Activated naive CD8-positive, alpha-beta T cell treated with anti-CD3 and anti-CD28 coated beads, Interleukin-2, amount 50 U/mL, for 24 hours (primary cell): ENCODE measurements at regions not wholly inside any gene's neighbourhood (a gene's known extent, or its start where the extent isn't known, plus 50 kb on each side); places are given as distances from the start of the nearest gene placed in this dataset.

Experiments used
- ATAC-seq: fragments of 150-1000 bp; cut with Tn5 transposase; one replicate; pipeline ENCODE4 v1.10.0; 2021
- DNase-seq: peaks from one replicate; pipeline ENCODE4 v3.0.0; 2021
- H3K27ac Mint-ChIP-seq: one replicate; pipeline ENCODE4 v1.8.0; 2021; ENCODE audit warnings: mild to moderate bottlenecking, mixed read lengths
- H3K27me3 Mint-ChIP-seq: one replicate; pipeline ENCODE4 v1.8.0; 2021; ENCODE audit warnings: mixed read lengths
- H3K36me3 Mint-ChIP-seq: one replicate; pipeline ENCODE4 v1.8.0; 2021; ENCODE audit warnings: low read depth, mixed read lengths
- H3K4me1 Mint-ChIP-seq: one replicate; pipeline ENCODE4 v1.8.0; 2021; ENCODE audit warnings: mixed read lengths
- H3K4me3 Mint-ChIP-seq: one replicate; pipeline ENCODE4 v1.8.0; 2021; ENCODE audit warnings: mild to moderate bottlenecking, moderate library complexity, mixed read lengths
- H3K9me3 Mint-ChIP-seq: one replicate; pipeline ENCODE4 v1.8.0; 2021; ENCODE audit warnings: mixed read lengths

DNA sequence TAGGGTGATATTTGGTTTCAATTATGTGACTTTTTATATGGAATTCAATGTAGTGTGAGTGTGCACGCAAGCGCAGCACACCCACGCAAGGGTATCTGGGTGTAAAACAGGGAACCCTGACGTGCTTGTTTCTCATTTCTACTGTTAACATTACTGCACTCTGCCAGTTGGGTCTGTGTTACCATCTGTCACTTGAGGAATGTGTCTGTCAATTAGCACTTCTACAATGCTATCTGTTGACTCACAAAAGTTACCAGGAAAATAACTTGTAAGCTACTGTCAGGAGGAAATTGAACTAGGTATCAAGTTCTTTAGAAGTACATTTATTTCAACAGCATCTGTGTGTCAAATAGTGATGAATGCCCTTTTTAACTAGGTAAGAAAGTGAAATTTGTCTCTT is 695.5 kb upstream of the LRFN5 start:
- no peak overlapping the region for H3K27ac Mint-ChIP-seq
- DNase-seq (no peak), ATAC-seq (no peak)
- H3K36me3 Mint-ChIP-seq: no peaks in the 10 kb centered on the region
- no peaks in the 10 kb centered on the region for H3K27me3 Mint-ChIP-seq
- H3K4me1 Mint-ChIP-seq: no peaks in the 10 kb centered on the region
- no peak overlapping the region for H3K4me3 Mint-ChIP-seq
- H3K9me3 Mint-ChIP-seq: no peaks in the 10 kb centered on the region

DNA sequence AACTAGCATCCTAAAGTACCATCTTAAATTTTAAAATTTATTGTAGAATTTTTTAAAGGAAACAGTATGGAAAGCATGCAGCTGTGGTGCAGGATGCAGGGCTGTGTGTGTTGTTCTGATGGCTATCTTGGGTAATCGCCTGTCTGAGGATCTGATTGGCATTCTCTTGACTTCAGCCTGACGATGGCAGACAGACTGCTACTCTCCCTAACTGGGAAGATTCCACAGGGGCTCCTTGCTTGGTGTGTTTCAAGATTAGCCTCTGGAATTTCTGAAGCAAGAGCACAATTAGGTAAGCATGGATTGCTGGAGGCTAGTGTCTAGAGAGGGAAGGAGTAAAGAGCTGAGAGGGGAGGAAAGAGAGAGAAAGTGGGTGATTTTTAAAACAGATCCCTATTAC is 696.8 kb upstream of the LRFN5 start:
- Mint-ChIP-seq H3K4me3 (no peak overlapping the region), H3K4me1 (no peaks in the 10 kb centered on the region), H3K27me3 (no peaks in the 10 kb centered on the region), H3K27ac (no peak overlapping the region), H3K36me3 (no peaks in the 10 kb centered on the region), H3K9me3 (no peaks in the 10 kb centered on the region)
- ATAC-seq (no peak), DNase-seq (no peak)

- H3K27me3 Mint-ChIP-seq: no peaks in the 10 kb centered on the region
- peaks cover 4% of the 10 kb centered on the region for H3K9me3 Mint-ChIP-seq
- DNase-seq (no peak), ATAC-seq (no peak)
- H3K36me3 Mint-ChIP-seq: no peaks in the 10 kb centered on the region
- H3K27ac Mint-ChIP-seq: no peak overlapping the region
- no peaks in the 10 kb centered on the region for H3K4me1 Mint-ChIP-seq
- no peak overlapping the region for H3K4me3 Mint-ChIP-seq
Measured at GRCh38 chr14:40903709-40904108, 703.0 kb upstream of the LRFN5 start.

DNA sequence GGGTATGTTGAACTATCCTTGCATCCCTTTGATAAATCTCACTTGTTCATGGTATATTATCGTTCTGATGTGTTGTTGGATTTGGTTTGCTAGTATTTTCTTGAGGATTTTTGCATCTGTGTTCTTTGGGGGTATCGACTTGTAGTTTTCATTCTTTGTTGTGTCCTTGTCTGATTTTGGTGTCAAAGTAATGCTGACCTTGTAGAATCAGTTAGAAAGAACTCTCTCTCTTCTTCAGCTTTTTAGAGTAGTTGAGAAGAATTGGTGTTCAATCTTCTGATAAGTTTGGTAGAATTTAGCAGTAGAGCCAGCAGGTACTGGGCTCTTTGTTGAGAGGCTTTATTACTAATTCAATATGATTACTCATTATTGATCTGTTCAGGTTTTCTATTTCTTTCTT is 707.2 kb upstream of the LRFN5 start:
- no peaks in the 10 kb centered on the region for H3K27me3 Mint-ChIP-seq
- H3K4me3 Mint-ChIP-seq: no peak overlapping the region
- no peaks in the 10 kb centered on the region for H3K36me3 Mint-ChIP-seq
- ATAC-seq: no peak
- H3K9me3 Mint-ChIP-seq: peaks cover 4% of the 10 kb centered on the region
- no peak for DNase-seq
- no peak overlapping the region for H3K27ac Mint-ChIP-seq
- no peaks in the 10 kb centered on the region for H3K4me1 Mint-ChIP-seq

DNA sequence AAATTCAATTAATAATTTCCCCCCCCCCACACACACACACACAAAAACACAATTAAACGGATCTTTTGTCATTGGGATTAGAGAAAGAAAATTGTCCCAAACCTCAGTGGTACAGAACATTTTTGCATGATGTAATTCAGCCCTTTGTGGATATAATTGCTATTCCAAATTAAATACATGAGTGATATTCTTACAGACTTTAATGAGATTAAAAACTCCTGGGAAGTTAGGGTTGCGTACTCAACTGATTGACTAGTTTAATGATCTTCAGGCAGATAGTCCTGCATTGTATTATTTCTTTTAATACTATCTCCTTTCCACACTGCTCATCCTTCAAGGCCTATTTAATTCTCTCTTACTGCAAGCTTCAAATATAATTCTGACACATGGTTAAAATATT is 711.8 kb upstream of the LRFN5 start:
- ATAC-seq (no peak), DNase-seq (no peak)
- no peaks in the 10 kb centered on the region for H3K36me3 Mint-ChIP-seq
- H3K4me3 Mint-ChIP-seq: no peak overlapping the region
- H3K27ac Mint-ChIP-seq: no peak overlapping the region
- H3K27me3 Mint-ChIP-seq: no peaks in the 10 kb centered on the region
- H3K9me3 Mint-ChIP-seq: peaks cover 4% of the 10 kb centered on the region
- H3K4me1 Mint-ChIP-seq: no peaks in the 10 kb centered on the region

DNA sequence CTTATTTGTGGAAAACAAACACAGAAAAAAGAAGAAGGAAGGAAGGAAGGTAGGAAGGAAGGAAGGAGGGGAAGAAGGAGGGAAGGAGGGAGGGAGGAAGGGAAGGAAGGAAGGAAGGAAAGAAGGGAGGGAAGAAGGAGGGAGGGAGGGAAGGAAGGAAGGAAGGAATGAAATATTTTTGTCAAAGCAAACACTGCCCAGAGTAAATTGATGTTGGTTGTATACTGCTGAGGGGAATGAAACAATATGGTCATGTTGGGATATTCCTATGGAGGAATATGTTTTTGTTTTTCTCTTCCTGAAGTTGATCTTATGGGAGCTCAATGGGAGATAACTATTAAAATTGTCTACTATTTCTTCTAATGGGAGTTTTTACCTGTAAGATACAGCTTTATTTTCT is 717.5 kb upstream of the LRFN5 start:
- H3K36me3 Mint-ChIP-seq: no peaks in the 10 kb centered on the region
- no peak for ATAC-seq
- H3K27ac Mint-ChIP-seq: no peak overlapping the region
- peaks cover 3% of the 10 kb centered on the region for H3K9me3 Mint-ChIP-seq
- DNase-seq: no peak
- no peaks in the 10 kb centered on the region for H3K4me1 Mint-ChIP-seq
- H3K27me3 Mint-ChIP-seq: no peaks in the 10 kb centered on the region
- no peak overlapping the region for H3K4me3 Mint-ChIP-seq

DNA sequence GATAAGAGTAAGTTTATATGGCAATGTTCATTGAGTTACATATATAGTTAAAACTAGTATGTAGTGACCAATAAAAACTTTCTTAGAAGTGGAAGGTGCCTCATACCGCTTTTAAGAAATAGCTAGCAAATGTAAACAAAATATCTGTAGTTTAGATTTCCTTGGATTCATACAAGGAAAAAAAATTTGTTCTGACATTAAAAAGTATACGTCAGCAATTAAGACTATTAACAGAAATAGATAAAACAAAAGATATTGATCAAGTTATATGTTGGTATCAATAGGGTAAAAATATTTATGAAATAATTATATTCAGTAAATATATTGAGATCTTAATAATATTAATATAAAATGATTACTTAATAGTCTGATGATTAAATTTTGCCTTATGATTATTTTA is 718.8 kb upstream of the LRFN5 start:
- Mint-ChIP-seq H3K27me3 (no peaks in the 10 kb centered on the region), H3K27ac (no peak overlapping the region), H3K9me3 (peaks cover 3% of the 10 kb centered on the region)

DNA sequence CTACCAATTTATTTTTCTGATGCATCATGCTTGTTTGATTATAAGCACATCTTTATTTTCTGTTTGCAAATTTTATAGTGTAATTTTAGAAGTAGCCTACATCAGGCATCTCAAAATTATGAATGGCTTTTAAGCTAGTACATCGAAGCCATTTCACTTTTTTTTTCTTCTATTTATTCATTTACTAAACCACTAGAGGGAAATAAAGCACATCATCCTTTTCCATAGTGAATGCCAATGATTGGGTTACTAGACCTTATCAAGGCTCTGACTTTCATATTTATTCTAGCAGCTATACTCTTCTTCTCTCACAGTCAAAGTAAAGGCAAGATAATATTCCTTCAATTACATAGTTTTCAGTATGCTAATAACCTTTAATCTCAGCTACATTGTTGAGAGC is 736.4 kb upstream of the LRFN5 start:
- Mint-ChIP-seq H3K27ac (no peak overlapping the region), H3K9me3 (peaks cover 5% of the 10 kb centered on the region), H3K4me3 (no peak overlapping the region), H3K4me1 (no peaks in the 10 kb centered on the region), H3K36me3 (no peaks in the 10 kb centered on the region), H3K27me3 (no peaks in the 10 kb centered on the region)
- DNase-seq (no peak), ATAC-seq (no peak)

More for the DNA sequence above, 718.8 kb upstream of the LRFN5 start:
- H3K4me3 Mint-ChIP-seq: no peak overlapping the region
- DNase-seq: no peak
- ATAC-seq: no peak
- H3K4me1 Mint-ChIP-seq: no peaks in the 10 kb centered on the region
- H3K36me3 Mint-ChIP-seq: no peaks in the 10 kb centered on the region

GRCh38 chr14:40859055-40859454 is 747.6 kb upstream of the LRFN5 start:
- peaks cover 14% of the 10 kb centered on the region for H3K9me3 Mint-ChIP-seq
- H3K36me3 Mint-ChIP-seq: no peaks in the 10 kb centered on the region
- H3K27me3 Mint-ChIP-seq: no peaks in the 10 kb centered on the region
- DNase-seq (no peak), ATAC-seq (no peak)
- H3K4me3 Mint-ChIP-seq: no peak overlapping the region
- H3K4me1 Mint-ChIP-seq: no peaks in the 10 kb centered on the region
- H3K27ac Mint-ChIP-seq: no peak overlapping the region

GRCh38 chr14:40855343-40855742 is 751.3 kb upstream of the LRFN5 start:
- Mint-ChIP-seq H3K36me3 (no peaks in the 10 kb centered on the region), H3K9me3 (peaks cover 14% of the 10 kb centered on the region), H3K4me3 (no peak overlapping the region), H3K27me3 (no peaks in the 10 kb centered on the region), H3K4me1 (no peaks in the 10 kb centered on the region), H3K27ac (no peak overlapping the region)
- ATAC-seq (no peak), DNase-seq (no peak)

DNA sequence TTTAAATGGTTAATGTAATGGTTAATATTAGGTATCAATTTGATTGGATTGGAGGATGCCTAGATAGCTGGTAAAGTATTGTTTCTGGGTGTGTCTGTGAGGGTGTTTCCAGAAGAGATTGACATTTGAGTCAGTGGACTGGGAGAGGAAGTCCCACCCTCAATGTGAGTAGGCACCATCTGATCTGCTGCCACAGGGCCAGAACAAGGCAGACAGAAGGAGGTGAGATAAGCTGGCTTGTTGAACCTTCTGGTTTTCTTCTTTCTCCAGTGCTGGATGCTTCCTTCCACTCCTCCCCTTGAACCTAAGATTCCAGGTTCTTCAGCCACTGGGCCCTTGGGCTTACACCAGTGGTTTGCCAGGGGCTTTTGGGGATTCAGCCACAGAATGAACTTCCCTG is 756.5 kb upstream of the LRFN5 start:
- Mint-ChIP-seq H3K4me1 (no peaks in the 10 kb centered on the region), H3K27ac (no peak overlapping the region), H3K9me3 (no peaks in the 10 kb centered on the region), H3K36me3 (no peaks in the 10 kb centered on the region), H3K27me3 (no peaks in the 10 kb centered on the region), H3K4me3 (no peak overlapping the region)
- ATAC-seq (no peak), DNase-seq (no peak)

DNA sequence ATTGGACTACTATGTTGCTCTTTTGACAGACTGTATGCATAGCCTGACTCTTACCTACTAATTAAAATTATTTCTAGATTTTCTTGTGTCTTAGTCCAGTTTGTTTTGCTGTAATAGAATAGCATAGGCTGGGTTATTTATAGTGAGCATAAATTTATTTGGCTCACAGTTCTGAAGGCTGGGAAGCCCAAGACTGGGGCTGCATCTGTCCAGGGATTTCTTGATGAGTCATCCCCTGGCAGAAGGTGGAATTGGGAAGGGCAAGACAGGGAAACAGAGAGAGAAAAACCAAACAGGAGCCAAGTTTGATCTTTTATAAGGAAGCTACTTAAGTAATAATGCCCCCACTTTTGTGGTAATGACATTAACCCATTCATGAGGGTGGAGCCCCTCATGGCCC is 759.2 kb upstream of the LRFN5 start:
- no peaks in the 10 kb centered on the region for H3K36me3 Mint-ChIP-seq
- DNase-seq (no peak), ATAC-seq (no peak)
- no peak overlapping the region for H3K4me3 Mint-ChIP-seq
- no peak overlapping the region for H3K27ac Mint-ChIP-seq
- H3K4me1 Mint-ChIP-seq: no peaks in the 10 kb centered on the region
- H3K27me3 Mint-ChIP-seq: no peaks in the 10 kb centered on the region
- H3K9me3 Mint-ChIP-seq: peaks cover 4% of the 10 kb centered on the region

- no peaks in the 10 kb centered on the region for H3K4me1 Mint-ChIP-seq
- H3K27me3 Mint-ChIP-seq: no peaks in the 10 kb centered on the region
- peaks cover 4% of the 10 kb centered on the region for H3K9me3 Mint-ChIP-seq
- ATAC-seq (no peak), DNase-seq (no peak)
- H3K4me3 Mint-ChIP-seq: no peak overlapping the region
- H3K36me3 Mint-ChIP-seq: no peaks in the 10 kb centered on the region
- H3K27ac Mint-ChIP-seq: no peak overlapping the region
Measured at GRCh38 chr14:40842816-40843215, 763.9 kb upstream of the LRFN5 start.

DNA sequence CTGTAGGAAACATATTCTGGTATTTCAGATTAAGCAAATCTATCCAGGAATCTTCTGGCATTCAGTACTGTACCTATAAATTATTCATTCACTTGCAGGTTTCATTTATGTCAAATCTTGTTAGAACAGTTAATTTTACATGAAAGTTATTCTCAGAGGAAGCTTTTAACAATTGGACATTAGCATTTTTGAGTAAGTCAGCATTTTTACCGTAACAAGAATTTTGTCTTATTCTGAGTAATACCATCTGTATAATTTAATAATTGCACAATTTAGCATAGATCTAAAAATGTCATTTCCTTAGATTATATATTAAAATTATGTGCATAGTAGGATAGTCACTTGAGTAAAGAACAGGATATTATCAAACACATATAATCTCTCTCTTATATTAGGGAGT is 764.8 kb upstream of the LRFN5 start:
- Mint-ChIP-seq H3K9me3 (peaks cover 4% of the 10 kb centered on the region), H3K36me3 (no peaks in the 10 kb centered on the region), H3K4me1 (no peaks in the 10 kb centered on the region), H3K27ac (no peak overlapping the region), H3K27me3 (no peaks in the 10 kb centered on the region), H3K4me3 (no peak overlapping the region)
- DNase-seq (no peak), ATAC-seq (no peak)

- ATAC-seq (no peak), DNase-seq (no peak)
- peaks cover 2% of the 10 kb centered on the region for H3K9me3 Mint-ChIP-seq
- H3K36me3 Mint-ChIP-seq: no peaks in the 10 kb centered on the region
- no peaks in the 10 kb centered on the region for H3K4me1 Mint-ChIP-seq
- no peaks in the 10 kb centered on the region for H3K27me3 Mint-ChIP-seq
- H3K27ac Mint-ChIP-seq: no peak overlapping the region
- H3K4me3 Mint-ChIP-seq: no peak overlapping the region
Measured at GRCh38 chr14:40838601-40839000, 768.1 kb upstream of the LRFN5 start.

DNA sequence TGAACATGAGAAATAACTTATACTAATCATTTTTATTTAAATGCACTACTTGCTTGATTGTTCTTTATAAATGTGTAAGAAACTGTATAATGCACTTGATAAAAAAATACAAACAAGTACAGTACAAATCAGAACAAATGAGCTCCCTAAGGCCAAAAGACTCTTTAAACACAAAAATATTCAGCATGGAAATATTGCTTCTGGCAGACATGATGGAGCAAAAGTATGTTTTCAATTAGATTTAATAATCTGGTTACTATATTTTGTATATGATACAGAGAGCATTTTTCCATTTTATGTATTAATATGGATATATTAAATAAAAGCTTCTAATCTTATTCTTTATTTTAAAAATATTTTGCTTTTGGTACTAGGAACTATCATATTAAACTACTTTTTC is 800.2 kb upstream of the LRFN5 start:
- no peak overlapping the region for H3K4me3 Mint-ChIP-seq
- H3K4me1 Mint-ChIP-seq: no peaks in the 10 kb centered on the region
- H3K36me3 Mint-ChIP-seq: no peaks in the 10 kb centered on the region
- no peaks in the 10 kb centered on the region for H3K27me3 Mint-ChIP-seq
- DNase-seq (no peak), ATAC-seq (no peak)
- no peak overlapping the region for H3K27ac Mint-ChIP-seq
- H3K9me3 Mint-ChIP-seq: peaks cover 7% of the 10 kb centered on the region
